Stimulated activated CD8-positive, alpha-beta memory T cell treated with anti-CD3 and anti-CD28 coated beads, Interleukin-15, amount 100 ng/mL, for 48 hours (primary cell): ENCODE measurements at regions not wholly inside any gene's neighbourhood (a gene's known extent, or its start where the extent isn't known, plus 50 kb on each side); places are given as distances from the start of the nearest gene placed in this dataset.
"Not testable (repeated sequence)": the region's sequence is repeated elsewhere in the genome, so short reads cannot be mapped to it uniquely, and the experiment has no call there.

Experiments
- DNase-seq, 2 donors: peaks; one replicate each; pipeline ENCODE4 v3.0.0-alpha.2; 2020; ENCODE audit warnings: low read depth in 2 of 2

GRCh38 chr5:156042726-156043125, 284.2 kb upstream of the SGCD start:
- no peak for DNase-seq

GRCh38 chr5:156043351-156043750, 283.6 kb upstream of the SGCD start:
- no peak for DNase-seq

- no peak for DNase-seq
These were observed 275.0 kb upstream of the SGCD start for GRCh38 chr5:156051972-156052371.

- no peak for DNase-seq
These were observed 274.3 kb upstream of the SGCD start for GRCh38 chr5:156052656-156053055.

GRCh38 chr5:156053056-156053455, 273.9 kb upstream of the SGCD start:
- no peak for DNase-seq

- DNase-seq, result no peak
These were observed 250.1 kb upstream of the SGCD start for GRCh38 chr5:156076912-156077311.

- DNase-seq, result no peak
These were observed 239.3 kb upstream of the SGCD start for GRCh38 chr5:156087577-156088110.

GRCh38 chr5:156089955-156090940, 236.7 kb upstream of the SGCD start:
- not testable (repeated sequence) for DNase-seq

- no peak for DNase-seq
These were observed 233.9 kb upstream of the SGCD start for GRCh38 chr5:156093024-156093423.

GRCh38 chr5:156094001-156094400, 233.0 kb upstream of the SGCD start:
- DNase-seq, result no peak

- DNase-seq, result no peak
These were observed 231.2 kb upstream of the SGCD start for GRCh38 chr5:156095709-156096241.

- DNase-seq, result no peak
These were observed 230.7 kb upstream of the SGCD start for GRCh38 chr5:156096259-156096658.

- no peak for DNase-seq
These were observed 223.6 kb upstream of the SGCD start for GRCh38 chr5:156103155-156103885.

- no peak for DNase-seq
These were observed 217.5 kb upstream of the SGCD start for GRCh38 chr5:156109317-156110023.

- DNase-seq, result no peak
These were observed 207.3 kb upstream of the SGCD start for GRCh38 chr5:156119692-156120091.

- no peak for DNase-seq
These were observed 206.2 kb upstream of the SGCD start for GRCh38 chr5:156120777-156121176.

GRCh38 chr5:156121234-156121633, 205.7 kb upstream of the SGCD start:
- no peak for DNase-seq

- DNase-seq, result no peak
These were observed 205.1 kb upstream of the SGCD start for GRCh38 chr5:156121882-156122281.

- DNase-seq, result no peak
These were observed 202.3 kb upstream of the SGCD start for GRCh38 chr5:156124708-156125107.

- no peak for DNase-seq
These were observed 201.8 kb upstream of the SGCD start for GRCh38 chr5:156125118-156125517.

GRCh38 chr5:156126716-156127115, 200.2 kb upstream of the SGCD start:
- DNase-seq, result no peak

- DNase-seq, result no peak
These were observed 198.9 kb upstream of the SGCD start for GRCh38 chr5:156128026-156128425.
